ENCODE measurements at regions not wholly inside any gene's neighbourhood (a gene's known extent, or its start where the extent isn't known, plus 50 kb on each side); places are given as distances from the start of the nearest gene placed in this dataset.

- TF ChIP-seq CTCF (IDR thresholded peaks at IDR 0.05) (no peak), POLR2A (IDR thresholded peaks at IDR 0.05) (no peak)
These were observed 269.8 kb downstream of the OLFM4 start for GRCh38 chr13:53298396-53298795.
